ENCODE measurements at regions not wholly inside any gene's neighbourhood (a gene's known extent, or its start where the extent isn't known, plus 50 kb on each side); places are given as distances from the start of the nearest gene placed in this dataset.

DNA sequence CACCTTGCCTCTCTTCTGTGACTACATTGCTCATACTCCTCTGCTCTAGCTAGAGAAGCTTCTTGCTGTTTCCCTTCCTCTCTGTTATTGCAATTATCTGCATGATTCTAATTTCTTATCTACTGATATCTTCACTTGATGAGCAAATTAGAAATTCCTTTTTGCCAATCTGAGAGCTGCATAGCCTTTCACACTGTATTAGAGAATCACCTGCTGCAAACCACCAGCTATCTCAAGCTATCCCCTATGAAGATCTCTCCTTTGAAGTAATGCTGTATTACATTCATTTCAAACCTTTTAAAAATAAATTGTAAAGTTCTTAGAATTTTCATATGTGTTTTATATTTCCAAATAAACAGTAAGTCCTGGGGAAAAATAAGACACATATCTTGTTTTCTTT lies 89.0 kb upstream of the ZNF804B start:
- no peaks in the 10 kb centered on the region for H4K20me1 ChIP-seq (replicated peaks; ENCODE audit: control insufficient read depth, extremely low read depth, insufficient read depth, low read length)
- H3K27me3 ChIP-seq (ENCODE audit: control insufficient read depth in 2 of 2, insufficient read depth in 2 of 2, low read length in 2 of 2), result no peaks in the 10 kb centered on the region
- intact Hi-C loops (cut with micrococcal nuclease) (no loop called here), dilution Hi-C loops (cut with MboI; ENCODE audit: extremely low pct_ligation_motif_present, low sequenced_read_pairs) (no loop called here)
- peaks cover 7% of the 10 kb centered on the region for H3K4me1 ChIP-seq (ENCODE audit: control insufficient read depth, extremely low read depth, insufficient read depth, low read length)
- ChIA-PET CTCF (no interaction called here), POLR2A (no interaction called here)
- TF ChIP-seq EZH2 (IDR thresholded peaks at IDR 0.05; ENCODE audit: borderline replicate concordance, low read depth, low read length, severe bottlenecking), result no peak
- no peak for TF ChIP-seq POLR2AphosphoS5 (IDR thresholded peaks at IDR 0.05; ENCODE audit: insufficient read depth, low read depth, low read length)
- no peak for TF ChIP-seq FOS (IDR thresholded peaks at IDR 0.05; ENCODE audit: borderline replicate concordance, insufficient read depth, low read length)
- TF ChIP-seq JUN (IDR thresholded peaks at IDR 0.05; ENCODE audit: borderline replicate concordance, insufficient read depth, insufficient read length, low read depth), result no peak
- TF ChIP-seq, protein P1, sequence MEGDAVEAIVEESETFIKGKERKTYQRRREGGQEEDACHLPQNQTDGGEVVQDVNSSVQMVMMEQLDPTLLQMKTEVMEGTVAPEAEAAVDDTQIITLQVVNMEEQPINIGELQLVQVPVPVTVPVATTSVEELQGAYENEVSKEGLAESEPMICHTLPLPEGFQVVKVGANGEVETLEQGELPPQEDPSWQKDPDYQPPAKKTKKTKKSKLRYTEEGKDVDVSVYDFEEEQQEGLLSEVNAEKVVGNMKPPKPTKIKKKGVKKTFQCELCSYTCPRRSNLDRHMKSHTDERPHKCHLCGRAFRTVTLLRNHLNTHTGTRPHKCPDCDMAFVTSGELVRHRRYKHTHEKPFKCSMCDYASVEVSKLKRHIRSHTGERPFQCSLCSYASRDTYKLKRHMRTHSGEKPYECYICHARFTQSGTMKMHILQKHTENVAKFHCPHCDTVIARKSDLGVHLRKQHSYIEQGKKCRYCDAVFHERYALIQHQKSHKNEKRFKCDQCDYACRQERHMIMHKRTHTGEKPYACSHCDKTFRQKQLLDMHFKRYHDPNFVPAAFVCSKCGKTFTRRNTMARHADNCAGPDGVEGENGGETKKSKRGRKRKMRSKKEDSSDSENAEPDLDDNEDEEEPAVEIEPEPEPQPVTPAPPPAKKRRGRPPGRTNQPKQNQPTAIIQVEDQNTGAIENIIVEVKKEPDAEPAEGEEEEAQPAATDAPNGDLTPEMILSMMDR (IDR thresholded peaks at IDR 0.05; ENCODE audit: extremely low read depth in 1 of 2, insufficient read depth in 1 of 2, low read depth in 1 of 2, low read length in 2 of 2), result no peak
- TF ChIP-seq POLR2A (IDR thresholded peaks at IDR 0.05; ENCODE audit: low read depth, low read length), result no peak
- TF ChIP-seq GATA2 (IDR thresholded peaks at IDR 0.05; ENCODE audit: insufficient read depth, insufficient read length, low read depth, low read length), result no peak
- no peak for TF ChIP-seq MAX (IDR thresholded peaks at IDR 0.05; ENCODE audit: insufficient read depth, insufficient read length)
- TF ChIP-seq MYC (IDR thresholded peaks at IDR 0.05; ENCODE audit: low read depth, low read length), result no peak
- no peak for FAIRE-seq
- no peak overlapping the region for H3K4me3 ChIP-seq (replicated peaks in 1 of 3; ENCODE audit: insufficient read depth in 1 of 3, low read depth in 1 of 3, low read length in 3 of 3)
- H2AFZ ChIP-seq (ENCODE audit: low read depth, low read length), result no peak overlapping the region
- H3K27ac ChIP-seq (ENCODE audit: insufficient read depth, low read depth, low read length), result no peak overlapping the region
- H3K9me3 ChIP-seq (replicated peaks; ENCODE audit: control insufficient read depth, insufficient read depth, low read length), result no peaks in the 10 kb centered on the region
- H3K9ac ChIP-seq (replicated peaks; ENCODE audit: extremely low read depth, insufficient read depth, low read length), result no peak overlapping the region
- H3K4me2 ChIP-seq (ENCODE audit: insufficient read depth, low read length), result no peak overlapping the region
- H3K79me2 ChIP-seq (ENCODE audit: control insufficient read depth, insufficient read depth, low read length), result no peaks in the 10 kb centered on the region
- DNase-seq (ENCODE audit: low read depth, low spot score), result no peak
- no TSS peak for BruUV-seq (replicated peaks)
- no peaks in the 10 kb centered on the region for H3K36me3 ChIP-seq (ENCODE audit: control insufficient read depth in 2 of 2, extremely low read depth in 1 of 2, insufficient read depth in 2 of 2, low read length in 2 of 2)
- H3K9me1 ChIP-seq (replicated peaks; ENCODE audit: control insufficient read depth, extremely low read depth, insufficient read depth, low read length), result no peaks in the 10 kb centered on the region
